Heart right ventricle (tissue), 16 donors: ENCODE measurements at regions not wholly inside any gene's neighbourhood (a gene's known extent, or its start where the extent isn't known, plus 50 kb on each side); places are given as distances from the start of the nearest gene placed in this dataset.

Experiments
- ATAC-seq, 8 donors: fragments of 200-7000 bp; cut with Tn5 transposase; one replicate each; pipeline ENCODE4 v1.9.1; 2020; ENCODE audit warnings: mild to moderate bottlenecking in 8 of 8, moderate library complexity in 8 of 8, moderate number of reproducible peaks in 1 of 8
- DNase-seq, 2 donors: peaks; one replicate each; pipeline ENCODE4 v3.0.0-alpha.2; 2020
- H3K27ac ChIP-seq, 10 donors: fragments of 200-600 bp; sonication (generic) in 2 of 10; one replicate each; pipeline versions ENCODE4 v1.5.0 to v1.8.0; 2020 to 2022; ENCODE audit warnings: mild to moderate bottlenecking in 3 of 10
- H3K27me3 ChIP-seq, 7 donors: fragments of 200-600 bp; one replicate each; pipeline ENCODE4 v1.8.0; 2021 to 2022; ENCODE audit warnings: mild to moderate bottlenecking in 2 of 7
- H3K36me3 ChIP-seq, 9 donors: fragments of 200-600 bp; sonication (generic) in 1 of 9; one replicate each; pipeline versions ENCODE4 v1.5.0 to v1.8.0; 2020 to 2022; ENCODE audit warnings: mild to moderate bottlenecking in 2 of 9
- H3K4me1 ChIP-seq, 9 donors: fragments of 200-600 bp; sonication (generic) in 1 of 9; one replicate each; pipeline versions ENCODE4 v1.5.0 to v1.8.0; 2020 to 2022; ENCODE audit warnings: mild to moderate bottlenecking in 4 of 9
- H3K4me3 ChIP-seq, 10 donors: fragments of 200-600 bp; sonication (generic) in 2 of 10; one replicate each; pipeline versions ENCODE4 v1.5.0 to v1.8.0; 2020 to 2022; ENCODE audit warnings: mild to moderate bottlenecking in 7 of 10, moderate library complexity in 2 of 10
- H3K9me3 ChIP-seq, 11 donors: fragments of 200-600 bp in 10 of 11; sonication (generic) in 2 of 11; one replicate each; pipeline versions ENCODE4 v1.5.0 to v1.8.0; 2013 to 2022; ENCODE audit warnings: mild to moderate bottlenecking in 2 of 11, control low read depth in 1 of 11, moderate library complexity in 1 of 11
- WGBS, 2 donors: extraction: QIAGEN DNeasy Blood & Tissue Kit; methylation state at CpG; one replicate each; pipeline ENCODE4 v1.1.7; 2013; ENCODE audit warnings: inconsistent platforms in 1 of 2; 5-methylcytosine and 5-hydroxymethylcytosine counted together
- intact Hi-C, 10 donors: fragments of 100-400 bp; cut with DNase I; formaldehyde crosslinking; loops; one replicate each; pipeline versions ENCODE4 v1.11.1 to v1.14.2; 2022
- TF ChIP-seq, protein P1 (sequence below), 9 donors: fragments of 200-600 bp; sonication (generic) in 2 of 9; IDR thresholded peaks; one replicate each; pipeline versions ENCODE4 v1.5.0 to v1.8.0; 2021 to 2022; ENCODE audit warnings: antibody characterized with exemption in 9 of 9, mild to moderate bottlenecking in 5 of 9, moderate library complexity in 1 of 9
- donor health status: Arrhythmogenic right ventricular cardiomyopathy.
- donor health status: ischemic (EF 13 %, LVEDD 7.1; RV severe dilation, severe dysfunction).
- donor health status: healthy with polysubstance abuse.
- donor health status: DM: no; HTN: yes; CAD: no.
- donor health status: DM: no; HTN: no; CAD: no.
- donor health status: ischemic (EF 25% LVEDD 6.9; RV normal size, moderate dysfunction).
- donor health status: ischemic (EF 25% LVEDD 5.7; RV mildly dilated, moderate dysfunction).
- donor health status: healthy.
- donor health status: DM: yes; HTN: yes; CAD: no.
- donor health status: Ischemic cardiomyopathy.
- donor health status: ischemic (EF 35%, LVEDD 5.7; RV mildly dilated, moderate dysfunction).
- donor health status: nonischemic (EF 11% LVEDD 7.7; RV severe dilation, severe dysfunction).
- donor health status: DM: yes; HTN: yes; CAD: no.
- donor health status: PGD.
- donor health status: ischemic (EF 29% LVEDD 5.4; RV normal size, mild dysfunction).
- donor health status: nonischemic (EF 23%, LVEDD 6.1; RV moderate dilation, normal function).

DNA sequence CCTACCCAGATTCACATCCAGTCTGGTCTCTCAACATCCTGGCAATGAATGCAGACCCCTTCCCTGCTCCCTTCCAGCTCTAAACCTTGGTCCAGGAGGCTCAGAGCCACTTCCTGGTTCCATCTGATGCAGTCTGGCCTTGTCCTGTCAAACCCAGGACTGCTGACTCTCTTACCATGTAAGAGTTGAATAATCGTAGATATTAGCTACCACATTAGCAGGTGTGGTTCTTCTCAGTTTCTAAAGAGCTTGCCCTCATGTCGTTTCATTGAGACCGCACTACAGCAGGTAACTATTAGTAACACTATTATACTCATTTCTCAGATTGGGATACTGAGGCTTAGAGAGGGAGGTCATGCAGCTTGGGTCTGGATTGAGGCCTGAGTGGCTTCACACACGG, 133.3 kb downstream of the BOD1 start:
- TF ChIP-seq, protein P1, sequence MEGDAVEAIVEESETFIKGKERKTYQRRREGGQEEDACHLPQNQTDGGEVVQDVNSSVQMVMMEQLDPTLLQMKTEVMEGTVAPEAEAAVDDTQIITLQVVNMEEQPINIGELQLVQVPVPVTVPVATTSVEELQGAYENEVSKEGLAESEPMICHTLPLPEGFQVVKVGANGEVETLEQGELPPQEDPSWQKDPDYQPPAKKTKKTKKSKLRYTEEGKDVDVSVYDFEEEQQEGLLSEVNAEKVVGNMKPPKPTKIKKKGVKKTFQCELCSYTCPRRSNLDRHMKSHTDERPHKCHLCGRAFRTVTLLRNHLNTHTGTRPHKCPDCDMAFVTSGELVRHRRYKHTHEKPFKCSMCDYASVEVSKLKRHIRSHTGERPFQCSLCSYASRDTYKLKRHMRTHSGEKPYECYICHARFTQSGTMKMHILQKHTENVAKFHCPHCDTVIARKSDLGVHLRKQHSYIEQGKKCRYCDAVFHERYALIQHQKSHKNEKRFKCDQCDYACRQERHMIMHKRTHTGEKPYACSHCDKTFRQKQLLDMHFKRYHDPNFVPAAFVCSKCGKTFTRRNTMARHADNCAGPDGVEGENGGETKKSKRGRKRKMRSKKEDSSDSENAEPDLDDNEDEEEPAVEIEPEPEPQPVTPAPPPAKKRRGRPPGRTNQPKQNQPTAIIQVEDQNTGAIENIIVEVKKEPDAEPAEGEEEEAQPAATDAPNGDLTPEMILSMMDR (IDR thresholded peaks at IDR 0.05) = no peak
- H3K4me1 ChIP-seq = no peaks in the 10 kb centered on the region
- ATAC-seq (no peak), DNase-seq (no peak)
- intact Hi-C loops = no loop called here
- H3K4me3 ChIP-seq = no peak overlapping the region
- H3K27ac ChIP-seq = no peak overlapping the region
- H3K36me3 ChIP-seq = no peaks in the 10 kb centered on the region
- 89% methylated on average over 4 of the region's 4 CpGs for WGBS, 2 donors
- no peaks in the 10 kb centered on the region for H3K9me3 ChIP-seq
- H3K27me3 ChIP-seq = peaks cover 0 to 4% (median 0%) of the 10 kb centered on the region in 7 donors

DNA sequence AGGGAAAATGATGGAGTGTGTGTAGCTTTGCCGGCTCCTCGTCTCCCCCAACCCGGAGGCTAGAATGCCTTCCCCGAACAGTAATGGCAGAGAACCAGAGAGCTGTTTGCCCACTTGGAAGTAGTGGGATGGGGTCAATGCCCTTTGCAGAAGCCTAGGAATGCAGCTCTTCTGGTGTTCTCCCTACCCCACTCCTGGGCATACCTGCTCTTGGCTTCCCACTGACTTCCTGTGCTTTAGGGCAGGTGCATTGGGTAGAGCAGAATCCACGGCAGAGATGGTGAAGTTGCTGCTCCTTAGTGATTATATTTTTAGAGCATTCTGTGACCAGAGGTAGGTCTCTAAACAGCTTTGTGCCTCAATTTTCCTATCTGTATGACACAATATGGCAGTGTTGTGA, 134.6 kb downstream of the BOD1 start:
- Histone ChIP-seq H3K27ac (no peak overlapping the region), H3K36me3 (no peaks in the 10 kb centered on the region), H3K4me1 (peaks cover 0 to 7% (median 0%) of the 10 kb centered on the region in 9 donors), H3K9me3 (no peaks in the 10 kb centered on the region), H3K27me3 (peaks cover 0 to 4% (median 0%) of the 10 kb centered on the region in 7 donors), H3K4me3 (no peak overlapping the region)
- WGBS, 2 donors = 70 to 75% methylated on average over 5 of the region's 5 CpGs
- TF ChIP-seq, protein P1 (IDR thresholded peaks at IDR 0.05) = no peak
- intact Hi-C loops = no loop called here
- no peak for DNase-seq
- no peak for ATAC-seq

DNA sequence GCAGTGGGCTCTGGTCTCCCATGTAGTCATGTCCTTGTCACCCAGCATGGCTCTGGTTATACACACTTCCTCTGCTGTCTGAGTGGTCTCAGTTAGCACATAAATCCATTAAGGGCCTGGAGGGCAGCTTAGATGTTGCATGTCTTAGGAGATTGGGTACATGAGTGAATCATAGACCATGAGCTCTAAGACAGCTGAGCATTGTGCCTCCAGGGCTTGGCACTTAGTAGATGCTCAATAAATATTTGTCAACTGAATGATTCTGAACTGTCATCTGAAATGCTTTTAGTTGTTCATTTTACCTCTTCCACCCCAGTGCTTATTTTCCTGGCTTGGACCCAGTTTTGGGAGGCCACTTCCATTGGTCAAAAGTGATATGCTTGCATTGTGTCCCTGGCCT, 135.6 kb downstream of the BOD1 start:
- Histone ChIP-seq H3K4me1 (peaks cover 0 to 7% (median 0%) of the 10 kb centered on the region in 9 donors), H3K27ac (no peak overlapping the region), H3K36me3 (no peaks in the 10 kb centered on the region), H3K9me3 (no peaks in the 10 kb centered on the region), H3K4me3 (no peak overlapping the region), H3K27me3 (peaks cover 0 to 4% (median 0%) of the 10 kb centered on the region in 7 donors)
- intact Hi-C loops = no loop called here
- no peak for DNase-seq
- no peak for ATAC-seq
- TF ChIP-seq, protein P1 (IDR thresholded peaks at IDR 0.05) = no peak

DNA sequence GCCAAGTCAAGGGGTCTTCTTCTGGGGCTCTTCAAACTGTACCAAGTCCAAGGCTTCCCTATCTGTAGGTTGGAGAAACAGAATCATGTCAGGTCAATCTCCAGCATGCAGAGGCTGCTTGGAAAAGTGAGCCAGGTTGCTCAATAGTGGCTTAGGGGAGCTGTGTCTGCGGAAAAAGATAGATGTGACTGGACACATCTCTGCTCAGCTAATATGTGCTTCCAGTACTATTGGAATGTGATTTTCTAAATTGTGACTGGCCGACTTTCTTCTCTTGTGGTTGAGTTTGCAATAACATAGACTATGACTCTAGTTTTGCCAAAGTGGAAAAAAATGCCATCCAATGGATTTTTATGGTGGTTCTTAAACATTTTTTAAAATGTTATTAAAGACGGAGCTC, 136.7 kb downstream of the BOD1 start:
- 63 to 70% methylated on average over 3 of the region's 3 CpGs for WGBS, 2 donors
- intact Hi-C loops = no loop called here
- H3K36me3 ChIP-seq = no peaks in the 10 kb centered on the region
- no peaks in the 10 kb centered on the region for H3K9me3 ChIP-seq
- ATAC-seq = no peak
- no peak overlapping the region for H3K4me3 ChIP-seq
- no peak for DNase-seq
- peaks cover 0 to 13% (median 0%) of the 10 kb centered on the region in 9 donors for H3K4me1 ChIP-seq
- peaks cover 0 to 4% (median 0%) of the 10 kb centered on the region in 7 donors for H3K27me3 ChIP-seq
- no peak overlapping the region for H3K27ac ChIP-seq
- TF ChIP-seq, protein P1 (IDR thresholded peaks at IDR 0.05) = no peak
